Peyer's patch (tissue), 4 donors: ENCODE measurements at regions not wholly inside any gene's neighbourhood (a gene's known extent, or its start where the extent isn't known, plus 50 kb on each side); places are given as distances from the start of the nearest gene placed in this dataset.

ENCODE experiments used
- DNase-seq, 3 donors: peaks; one replicate each; pipeline ENCODE4 v3.0.0-alpha.2; 2017 to 2019
- H3K27ac ChIP-seq, 4 donors: fragments of 200-600 bp; sonication (generic); one replicate each; pipeline ENCODE4 v1.5.1; 2016 to 2019
- H3K27me3 ChIP-seq, 2 donors: fragments of 200-600 bp; sonication (generic); one replicate each; pipeline ENCODE4 v1.5.1; 2019
- H3K36me3 ChIP-seq, 3 donors: fragments of 200-600 bp; sonication (generic); one replicate each; pipeline ENCODE4 v1.5.1; 2016 to 2019
- H3K4me1 ChIP-seq, 4 donors: fragments of 200-600 bp; sonication (generic); one replicate each; pipeline ENCODE4 v1.5.1; 2016 to 2019
- H3K4me3 ChIP-seq, 4 donors: fragments of 200-600 bp; sonication (generic); 1 replicate in 3 of 4; 2 replicates in 1 of 4; pipeline ENCODE4 v1.5.1; 2016 to 2019; ENCODE audit warnings: mild to moderate bottlenecking in 1 of 4
- H3K9me3 ChIP-seq, 4 donors: fragments of 200-600 bp; sonication (generic); one replicate each; pipeline ENCODE4 v1.5.1; 2016 to 2019; ENCODE audit warnings: mild to moderate bottlenecking in 1 of 4
- CTCF ChIP-seq, 6 experiments: fragments of 450-650 bp in 4 of 6; fragments of 200-600 bp in 2 of 6; sonication (generic) in 1 of 6; IDR thresholded peaks; one replicate each; pipeline ENCODE4 v1.5.1; 2017 to 2019; ENCODE audit warnings: antibody characterized with exemption in 6 of 6, mild to moderate bottlenecking in 3 of 6, moderate library complexity in 1 of 6
- POLR2A ChIP-seq, 2 donors: fragments of 450-650 bp; IDR thresholded peaks; one replicate each; pipeline ENCODE4 v1.5.1; 2017; ENCODE audit warnings: antibody characterized with exemption in 2 of 2, mild to moderate bottlenecking in 2 of 2, moderate library complexity in 2 of 2

GRCh38 chr6:155949256-155949655 lies 493.6 kb upstream of the NOX3 start:
- no peak for TF ChIP-seq POLR2A (IDR thresholded peaks at IDR 0.05)
- DNase-seq: no peak
- H3K4me1 ChIP-seq: no peaks in the 10 kb centered on the region
- no peaks in the 10 kb centered on the region for H3K27me3 ChIP-seq
- no peaks in the 10 kb centered on the region for H3K36me3 ChIP-seq
- H3K4me3 ChIP-seq: no peak overlapping the region
- H3K27ac ChIP-seq: no peak overlapping the region
- peaks cover 0 to 14% (median 6%) of the 10 kb centered on the region in 4 donors for H3K9me3 ChIP-seq

DNA sequence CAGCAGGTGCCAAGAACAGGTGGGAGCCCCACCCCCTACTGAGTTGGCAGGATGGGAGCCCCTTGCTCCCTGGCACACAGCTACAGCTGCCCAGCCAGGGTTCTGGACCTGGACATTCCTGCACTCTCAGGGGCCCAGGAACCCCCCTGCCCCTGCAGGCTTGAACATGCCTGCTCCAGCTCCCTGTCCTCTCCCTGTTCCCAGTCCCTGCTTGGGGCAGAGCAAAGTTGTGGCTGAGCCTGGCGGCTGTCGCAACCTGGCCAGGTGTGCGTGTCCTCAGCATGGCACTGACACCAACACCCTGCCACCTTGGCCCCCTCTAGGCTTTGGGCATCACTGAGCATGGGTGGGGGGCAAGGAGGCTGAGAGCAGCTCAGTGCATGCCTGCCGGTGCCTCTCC lies 491.2 kb upstream of the NOX3 start:
- DNase-seq: no peak
- H3K9me3 ChIP-seq: peaks cover 0 to 14% (median 6%) of the 10 kb centered on the region in 4 donors
- no peaks in the 10 kb centered on the region for H3K27me3 ChIP-seq
- H3K4me1 ChIP-seq: no peaks in the 10 kb centered on the region
- no peak for TF ChIP-seq POLR2A (IDR thresholded peaks at IDR 0.05)
- no peak for TF ChIP-seq CTCF (IDR thresholded peaks at IDR 0.05)
- no peak overlapping the region for H3K4me3 ChIP-seq
- no peaks in the 10 kb centered on the region for H3K36me3 ChIP-seq
- H3K27ac ChIP-seq: no peak overlapping the region

DNA sequence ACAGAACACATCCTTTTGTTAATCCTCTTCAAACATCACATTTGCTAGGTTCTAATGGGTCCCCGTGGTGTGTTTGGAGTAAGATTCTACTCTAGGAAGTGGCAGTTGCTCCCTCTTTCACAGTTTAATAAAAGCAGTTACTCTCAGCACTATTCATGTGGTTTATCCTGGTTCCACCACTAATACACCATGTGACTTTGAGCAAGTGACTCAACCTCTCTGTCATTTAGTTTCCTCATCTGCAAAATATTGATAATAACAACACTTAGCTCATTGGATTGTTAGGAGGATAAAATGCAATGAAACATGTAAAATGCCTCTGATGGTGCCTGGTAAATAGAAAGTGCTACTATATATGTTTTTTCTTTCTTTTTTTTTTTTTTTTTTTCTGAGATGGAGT lies 488.0 kb upstream of the NOX3 start:
- Histone ChIP-seq H3K9me3 (peaks cover 0 to 14% (median 6%) of the 10 kb centered on the region in 4 donors), H3K4me3 (no peak overlapping the region)

DNA sequence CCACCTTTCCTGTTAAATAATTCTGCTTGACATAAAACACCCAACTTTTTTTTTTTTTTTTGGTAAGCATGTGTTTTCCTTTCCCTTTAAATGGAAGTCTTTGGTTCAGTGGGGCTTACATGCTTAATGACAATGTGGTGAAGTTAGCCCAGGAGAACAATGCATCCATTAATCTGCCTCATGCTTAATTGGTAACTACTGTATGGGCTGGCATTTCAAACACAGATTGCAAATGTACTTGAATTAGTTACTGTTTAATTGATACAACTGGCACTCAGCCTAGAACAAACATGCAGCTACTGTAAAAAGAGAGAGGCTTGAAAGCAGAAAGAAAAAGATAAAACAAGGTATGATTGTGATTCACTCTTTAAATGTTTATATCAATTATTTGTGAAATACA lies 483.6 kb upstream of the NOX3 start:
- TF ChIP-seq CTCF (IDR thresholded peaks at IDR 0.05) (no peak), POLR2A (IDR thresholded peaks at IDR 0.05) (no peak)
- DNase-seq: no peak

More for the DNA sequence above, 488.0 kb upstream of the NOX3 start:
- Histone ChIP-seq H3K36me3 (no peaks in the 10 kb centered on the region), H3K4me1 (no peaks in the 10 kb centered on the region), H3K27me3 (no peaks in the 10 kb centered on the region), H3K27ac (no peak overlapping the region)
- TF ChIP-seq POLR2A (IDR thresholded peaks at IDR 0.05) (no peak), CTCF (IDR thresholded peaks at IDR 0.05) (no peak)
- DNase-seq: no peak

DNA sequence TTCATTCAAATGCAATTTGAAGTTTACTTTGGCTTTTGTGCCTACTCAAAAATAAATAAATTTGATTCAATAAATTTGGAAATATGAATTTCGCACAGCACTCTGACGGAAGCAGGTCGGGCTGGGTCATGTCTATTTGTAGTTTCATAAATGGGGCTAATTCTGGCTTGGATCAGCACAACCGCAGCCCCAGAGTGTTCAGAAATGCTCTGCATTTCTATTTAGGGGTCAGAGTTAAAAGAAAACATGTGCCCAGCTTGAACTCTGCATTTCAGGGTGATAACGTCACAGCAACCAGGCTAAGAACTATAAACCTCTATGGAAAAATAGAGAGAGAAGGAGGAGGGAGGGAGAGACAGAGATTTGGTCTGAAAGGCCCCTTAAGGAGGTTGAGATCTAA lies 480.9 kb upstream of the NOX3 start:
- H3K4me1 ChIP-seq: no peaks in the 10 kb centered on the region
- no peaks in the 10 kb centered on the region for H3K36me3 ChIP-seq
- H3K4me3 ChIP-seq: no peak overlapping the region
- DNase-seq: no peak
- H3K27me3 ChIP-seq: no peaks in the 10 kb centered on the region
- TF ChIP-seq POLR2A (IDR thresholded peaks at IDR 0.05) (no peak), CTCF (IDR thresholded peaks at IDR 0.05) (no peak)
- no peaks in the 10 kb centered on the region for H3K9me3 ChIP-seq
- H3K27ac ChIP-seq: no peak overlapping the region

More for the DNA sequence above, 483.6 kb upstream of the NOX3 start:
- Histone ChIP-seq H3K4me1 (no peaks in the 10 kb centered on the region), H3K9me3 (no peaks in the 10 kb centered on the region), H3K27ac (no peak overlapping the region), H3K27me3 (no peaks in the 10 kb centered on the region), H3K4me3 (no peak overlapping the region), H3K36me3 (no peaks in the 10 kb centered on the region)

DNA sequence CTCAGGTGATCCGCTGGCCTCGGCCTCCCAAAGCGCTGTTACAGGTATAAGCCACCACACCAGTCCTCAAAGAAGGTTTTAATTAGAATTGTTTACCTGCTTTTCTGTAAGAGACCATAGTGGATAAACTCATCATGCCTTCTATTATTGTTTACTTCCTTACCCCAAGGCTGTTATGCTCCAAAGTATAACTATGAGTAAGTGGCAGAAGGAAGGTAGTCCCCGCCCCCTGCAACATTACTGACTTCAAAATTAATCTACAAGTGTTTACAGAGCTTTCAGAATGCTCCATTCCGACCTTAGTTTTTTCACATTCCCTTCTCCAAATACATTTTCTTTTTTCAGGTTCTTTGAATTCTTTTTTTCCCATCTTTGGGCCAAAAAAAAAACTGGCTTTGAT lies 480.5 kb upstream of the NOX3 start:
- Histone ChIP-seq H3K36me3 (no peaks in the 10 kb centered on the region), H3K4me1 (no peaks in the 10 kb centered on the region), H3K4me3 (no peak overlapping the region), H3K27me3 (no peaks in the 10 kb centered on the region), H3K27ac (no peak overlapping the region), H3K9me3 (no peaks in the 10 kb centered on the region)
- TF ChIP-seq CTCF (IDR thresholded peaks at IDR 0.05) (no peak), POLR2A (IDR thresholded peaks at IDR 0.05) (no peak)
- no peak for DNase-seq
